Upper lobe of right lung (tissue), 1 donor: ENCODE measurements at regions not wholly inside any gene's neighbourhood (a gene's known extent, or its start where the extent isn't known, plus 50 kb on each side); places are given as distances from the start of the nearest gene placed in this dataset.

Experiments
- ATAC-seq: fragments of 200-7000 bp; cut with Tn5 transposase; one replicate; pipeline ENCODE4 v1.9.1; 2020; ENCODE audit warnings: mild to moderate bottlenecking, moderate library complexity
- DNase-seq: peaks from one replicate; pipeline ENCODE4 v3.0.0-alpha.2; 2020
- H3K27ac ChIP-seq: fragments of 200-600 bp; one replicate; pipeline ENCODE4 v1.8.0; 2022
- H3K27me3 ChIP-seq: fragments of 200-600 bp; one replicate; pipeline ENCODE4 v1.8.0; 2022; ENCODE audit warnings: mild to moderate bottlenecking
- H3K36me3 ChIP-seq: fragments of 200-600 bp; one replicate; pipeline ENCODE4 v1.8.0; 2022
- H3K4me1 ChIP-seq: fragments of 200-600 bp; one replicate; pipeline ENCODE4 v1.8.0; 2022
- H3K4me3 ChIP-seq: fragments of 200-600 bp; one replicate; pipeline ENCODE4 v1.8.0; 2022; ENCODE audit warnings: mild to moderate bottlenecking
- H3K9me3 ChIP-seq: fragments of 200-600 bp; one replicate; pipeline ENCODE4 v1.8.0; 2022
- CTCF ChIP-seq: fragments of 200-600 bp; IDR thresholded peaks from one replicate; pipeline ENCODE4 v1.8.0; 2022; ENCODE audit warnings: antibody characterized with exemption
- intact Hi-C: fragments of 100-400 bp; cut with DNase I; formaldehyde crosslinking; loops from one replicate; pipeline ENCODE4 v1.11.0; 2022
- donor health status: DM: no; HTN: yes; CAD: no; lungs with severe emphysema.

GRCh38 chr3:30308131-30308530, 298.3 kb upstream of the TGFBR2 start:
- Histone ChIP-seq H3K4me3 (no peak overlapping the region), H3K9me3 (no peaks in the 10 kb centered on the region), H3K4me1 (no peaks in the 10 kb centered on the region), H3K27ac (peak overlapping the region; percentile 12), H3K27me3 (no peaks in the 10 kb centered on the region), H3K36me3 (no peaks in the 10 kb centered on the region)
- ATAC-seq (no peak), DNase-seq (no peak)
- intact Hi-C loops = no loop called here
- TF ChIP-seq CTCF = no peak

GRCh38 chr3:30309961-30310954, 296.1 kb upstream of the TGFBR2 start:
- H3K4me3 ChIP-seq = no peak overlapping the region
- ATAC-seq (peak; percentile 64), DNase-seq (no peak)
- H3K27me3 ChIP-seq = no peaks in the 10 kb centered on the region
- no peaks in the 10 kb centered on the region for H3K36me3 ChIP-seq
- no peaks in the 10 kb centered on the region for H3K4me1 ChIP-seq
- TF ChIP-seq CTCF = no peak
- H3K27ac ChIP-seq = no peak overlapping the region
- intact Hi-C loops = no loop called here
- H3K9me3 ChIP-seq = no peaks in the 10 kb centered on the region

- no peak for TF ChIP-seq CTCF
- DNase-seq (peak; percentile 66), ATAC-seq (no peak)
- Histone ChIP-seq H3K36me3 (no peaks in the 10 kb centered on the region), H3K9me3 (no peaks in the 10 kb centered on the region), H3K27me3 (no peaks in the 10 kb centered on the region), H3K4me3 (no peak overlapping the region), H3K4me1 (no peaks in the 10 kb centered on the region), H3K27ac (no peak overlapping the region)
- intact Hi-C loops = no loop called here
These were observed 294.6 kb upstream of the TGFBR2 start for GRCh38 chr3:30311781-30312180.

GRCh38 chr3:30313840-30314239, 292.6 kb upstream of the TGFBR2 start:
- H3K36me3 ChIP-seq = no peaks in the 10 kb centered on the region
- TF ChIP-seq CTCF = no peak
- intact Hi-C loops = no loop called here
- no peaks in the 10 kb centered on the region for H3K9me3 ChIP-seq
- DNase-seq = no peak
- H3K27ac ChIP-seq = no peak overlapping the region
- no peaks in the 10 kb centered on the region for H3K4me1 ChIP-seq
- ATAC-seq = no peak
- H3K27me3 ChIP-seq = no peaks in the 10 kb centered on the region
- no peak overlapping the region for H3K4me3 ChIP-seq

GRCh38 chr3:30314757-30315325, 291.6 kb upstream of the TGFBR2 start:
- Histone ChIP-seq H3K9me3 (no peaks in the 10 kb centered on the region), H3K4me3 (no peak overlapping the region), H3K27ac (no peak overlapping the region), H3K36me3 (no peaks in the 10 kb centered on the region), H3K27me3 (no peaks in the 10 kb centered on the region), H3K4me1 (no peaks in the 10 kb centered on the region)
- no peak for DNase-seq
- ATAC-seq = no peak
- no peak for TF ChIP-seq CTCF
- intact Hi-C loops = no loop called here
